ENCODE measurements at regions not wholly inside any gene's neighbourhood (a gene's known extent, or its start where the extent isn't known, plus 50 kb on each side); places are given as distances from the start of the nearest gene placed in this dataset.

DNA sequence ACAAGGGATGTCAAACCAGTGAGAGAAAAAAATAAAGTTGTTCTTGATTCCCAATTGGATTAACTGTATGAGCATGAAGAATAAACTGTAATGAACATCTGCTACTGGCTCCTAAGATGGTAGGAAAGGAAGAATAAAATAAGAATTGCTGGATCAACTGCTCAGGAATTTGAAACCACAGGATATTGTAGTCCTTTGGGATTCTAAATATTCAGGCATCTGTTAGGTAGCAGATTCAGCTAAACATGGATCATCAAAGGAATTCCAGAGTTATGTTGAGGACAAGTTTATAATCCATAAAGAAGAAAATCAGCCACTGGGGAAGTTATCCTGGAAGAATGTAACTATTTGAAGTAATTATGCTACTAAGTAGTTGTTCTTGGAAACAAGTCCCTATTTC lies 65.8 kb downstream of the ISL1 start:
- no peak for DNase-seq (ENCODE audit: low read depth in 3 of 3, low spot score in 2 of 3)

DNA sequence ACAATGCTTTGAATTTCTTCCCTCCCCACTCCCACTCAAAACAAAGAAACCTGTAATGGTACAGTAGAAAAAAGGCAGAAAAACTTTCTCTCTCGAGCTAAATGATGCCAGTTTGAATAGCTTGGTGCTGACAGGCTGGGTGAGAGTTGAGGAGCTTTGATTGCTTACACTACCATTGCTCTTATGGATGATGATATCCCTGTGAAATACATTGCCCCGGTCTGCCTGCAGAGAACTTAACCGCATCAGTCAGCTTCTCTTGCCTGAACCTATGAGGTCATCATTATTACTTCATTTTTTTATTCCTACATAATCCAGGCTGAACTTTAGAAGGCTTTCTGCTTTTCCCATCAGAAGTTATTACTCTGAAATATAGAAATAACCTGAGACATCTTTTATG lies 69.3 kb downstream of the ISL1 start:
- DNase-seq (ENCODE audit: low read depth in 3 of 3, low spot score in 2 of 3) = no peak

DNA sequence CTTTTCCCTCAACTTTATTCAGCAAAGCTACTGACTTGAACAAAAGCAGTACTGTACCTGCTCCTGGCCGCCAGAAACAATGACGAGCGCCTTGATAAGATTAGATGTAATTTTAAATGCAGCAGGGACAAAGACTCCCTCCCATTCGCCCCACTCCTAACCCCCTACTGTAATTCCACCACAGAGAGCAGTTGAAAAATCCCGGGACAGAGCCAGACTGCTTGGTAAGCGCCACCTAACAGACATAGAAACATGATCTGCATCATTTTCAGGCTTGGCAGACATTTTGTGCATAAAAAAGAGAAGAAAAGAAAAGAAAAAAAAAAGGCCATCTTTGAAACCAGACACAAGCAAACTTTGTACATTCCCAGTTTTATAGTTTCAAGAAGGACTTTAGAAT lies 81.9 kb downstream of the ISL1 start:
- peak in 1 of 3 donors; percentile 7 for DNase-seq (ENCODE audit: low read depth in 3 of 3, low spot score in 2 of 3)

DNA sequence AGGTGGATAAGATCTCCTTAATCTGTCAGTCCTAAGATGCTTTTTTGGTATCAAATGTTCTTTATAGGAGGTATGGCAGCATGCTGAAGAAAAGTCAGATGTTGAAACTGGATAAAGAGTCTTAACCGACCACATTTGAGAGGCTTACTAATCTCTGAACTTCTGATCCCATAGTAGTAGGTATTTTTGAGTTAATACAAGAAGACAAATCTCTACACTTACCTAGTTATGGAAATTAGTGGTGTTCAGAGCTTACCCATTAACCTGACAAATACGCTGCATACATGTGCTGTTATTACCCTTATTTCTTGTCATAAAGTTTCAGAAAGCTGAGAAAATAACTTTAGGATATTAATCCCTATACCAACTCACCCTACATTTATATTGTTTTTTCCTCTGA lies 83.0 kb downstream of the ISL1 start:
- no peak for DNase-seq (ENCODE audit: low read depth in 3 of 3, low spot score in 2 of 3)

DNA sequence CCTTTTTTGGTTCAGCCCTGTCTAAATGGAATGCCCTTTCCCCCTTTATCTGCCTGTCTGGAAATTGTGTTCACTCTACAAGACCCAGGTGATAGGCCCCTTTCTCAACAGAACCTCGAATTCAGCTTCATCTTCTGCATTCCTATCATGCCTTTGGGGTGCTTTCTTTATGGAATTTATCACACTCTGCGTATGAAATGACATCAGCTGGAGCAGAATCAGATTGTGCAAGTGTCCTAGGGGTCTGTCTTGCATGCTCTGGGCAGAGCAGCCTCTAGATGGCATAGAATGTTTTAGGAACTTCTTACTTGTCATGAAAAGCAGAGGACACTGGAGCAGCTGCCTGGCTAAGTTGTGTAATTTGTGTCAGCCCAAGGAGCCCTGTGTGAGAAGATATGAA lies 84.9 kb downstream of the ISL1 start:
- no peak for DNase-seq (ENCODE audit: low read depth in 3 of 3, low spot score in 2 of 3)

DNA sequence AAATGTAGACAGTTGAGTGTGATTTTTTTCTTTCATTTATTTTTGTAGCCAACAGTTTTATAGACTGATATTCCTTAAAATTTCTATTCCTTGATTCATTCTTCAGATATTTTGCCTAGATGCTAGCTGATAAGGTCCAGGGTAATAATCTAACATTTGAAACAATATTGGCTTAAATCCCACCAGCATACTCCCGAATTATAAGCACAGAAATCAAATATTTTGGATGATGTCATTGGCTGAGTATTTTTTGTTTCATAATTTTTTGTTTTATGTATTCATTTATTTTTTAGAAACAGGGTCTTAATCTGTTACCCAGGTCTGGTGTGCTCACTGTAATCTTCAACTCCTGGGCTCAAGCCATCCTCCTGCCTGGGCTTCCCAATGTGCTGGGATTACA lies 88.4 kb downstream of the ISL1 start:
- DNase-seq (ENCODE audit: low read depth in 3 of 3, low spot score in 2 of 3) = no peak

DNA sequence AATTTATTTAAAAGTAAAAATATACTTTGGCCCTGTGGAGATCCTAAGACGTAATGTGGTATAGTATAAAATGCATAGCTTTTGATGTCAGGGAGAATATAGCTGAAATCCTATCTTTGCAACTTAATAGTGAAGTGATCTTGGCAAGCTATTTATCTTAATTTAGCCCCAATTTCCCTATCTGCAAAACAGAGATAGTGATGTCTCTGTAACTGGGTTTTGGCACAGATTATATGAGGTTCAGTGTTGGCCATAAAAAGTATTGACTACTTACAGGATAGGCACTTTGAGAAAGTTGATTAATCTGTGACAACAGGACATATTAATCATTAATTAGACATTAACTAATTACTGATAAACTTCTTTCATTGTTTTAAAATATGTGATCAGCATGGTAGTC lies 89.2 kb downstream of the ISL1 start:
- DNase-seq (ENCODE audit: low read depth in 3 of 3, low spot score in 2 of 3) = no peak

DNA sequence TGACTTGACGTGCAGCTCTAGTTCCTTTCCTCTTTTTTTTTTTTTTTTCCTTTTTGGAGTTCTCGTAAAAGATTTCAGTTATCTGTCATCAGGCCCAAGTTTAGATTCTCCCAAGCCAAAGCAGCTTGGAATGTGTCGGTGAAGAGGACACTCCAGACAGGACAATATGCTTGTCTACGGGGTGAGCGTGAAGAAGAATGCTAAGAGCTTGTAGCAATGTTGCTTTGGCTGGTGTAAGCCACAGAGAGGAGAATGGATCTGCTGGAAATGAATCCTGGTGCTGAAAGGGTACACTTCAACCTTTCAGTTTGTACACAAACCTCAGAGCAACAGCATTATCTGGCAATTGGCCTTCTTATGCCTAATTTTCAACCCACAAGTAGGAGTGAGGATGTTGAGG lies 92.4 kb downstream of the ISL1 start:
- DNase-seq (ENCODE audit: low read depth in 3 of 3, low spot score in 2 of 3) = no peak

DNA sequence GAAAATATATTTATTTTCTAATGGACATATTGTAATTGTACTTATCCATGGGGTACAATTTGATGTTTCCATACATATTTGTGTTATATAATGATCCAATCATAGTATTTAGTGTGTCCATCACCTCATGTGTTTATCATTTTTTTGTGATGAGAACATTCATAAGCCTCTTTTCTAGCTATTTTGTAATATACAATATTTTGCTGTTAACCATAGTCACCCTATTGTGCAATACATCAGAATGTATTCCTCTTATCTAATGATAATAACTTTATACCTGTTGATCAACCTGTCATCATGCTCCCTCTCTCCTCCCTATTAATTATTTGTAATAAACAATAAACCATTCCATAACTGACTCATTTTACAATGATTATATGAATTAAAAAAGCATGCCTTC lies 93.2 kb downstream of the ISL1 start:
- no peak for DNase-seq (ENCODE audit: low read depth in 3 of 3, low spot score in 2 of 3)

DNA sequence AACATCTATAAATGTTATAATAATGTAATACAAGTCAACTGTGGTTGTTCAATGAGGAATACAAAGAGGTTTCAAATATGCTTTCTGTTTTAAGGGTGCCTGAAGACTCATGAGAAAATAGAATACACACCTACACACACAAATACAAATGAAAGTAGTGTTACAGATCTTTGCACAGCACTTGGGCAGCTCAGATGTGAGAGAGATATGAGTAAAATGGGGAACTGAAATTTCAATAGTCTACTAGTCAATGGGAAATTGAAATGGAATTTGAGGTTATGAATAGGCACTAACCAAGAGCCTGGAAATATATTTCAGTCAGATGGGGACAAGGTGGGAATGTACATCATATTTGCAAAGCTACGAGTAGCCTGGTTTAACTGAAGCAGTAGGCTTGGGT lies 96.6 kb downstream of the ISL1 start:
- DNase-seq (ENCODE audit: low read depth in 3 of 3, low spot score in 2 of 3) = no peak

DNA sequence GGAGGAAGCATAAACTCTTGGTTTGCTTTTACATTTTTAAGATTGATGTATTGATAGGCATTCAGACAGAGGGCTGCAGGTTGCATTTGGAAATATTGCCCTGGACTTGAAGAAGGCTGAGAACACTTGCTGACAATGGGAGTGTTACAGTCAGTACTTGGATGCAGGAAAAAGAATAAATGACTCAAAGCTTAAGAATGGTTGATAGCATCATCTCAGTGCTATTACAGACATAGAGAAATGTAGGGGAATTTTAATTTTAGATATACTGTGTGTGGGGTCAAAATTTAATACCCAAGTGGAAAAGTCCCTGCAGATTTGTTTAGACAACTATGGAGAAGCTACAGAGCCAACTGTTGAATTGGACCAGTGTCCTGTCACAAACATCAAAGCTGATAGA lies 101.1 kb downstream of the ISL1 start:
- no peak for DNase-seq (ENCODE audit: low read depth in 3 of 3, low spot score in 2 of 3)

DNA sequence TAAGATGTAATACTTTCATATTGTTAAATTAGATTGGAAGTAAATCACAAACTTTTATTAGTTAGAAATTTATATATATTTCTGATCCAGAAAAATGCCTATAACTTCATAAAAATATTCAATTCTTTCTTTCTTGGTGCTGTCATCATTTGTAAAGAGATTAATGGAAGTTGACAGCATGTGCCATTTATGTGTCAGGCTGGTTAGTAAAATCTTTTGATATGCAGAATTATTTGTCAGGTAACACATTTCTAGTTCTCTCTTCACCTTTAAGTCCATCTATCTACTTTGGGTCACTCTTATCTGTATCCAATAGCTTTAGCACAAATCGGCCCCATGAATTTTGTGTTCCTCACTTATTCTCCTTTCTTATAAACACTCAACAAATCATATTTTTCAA lies 102.9 kb downstream of the ISL1 start:
- no peak for DNase-seq (ENCODE audit: low read depth in 3 of 3, low spot score in 2 of 3)

DNA sequence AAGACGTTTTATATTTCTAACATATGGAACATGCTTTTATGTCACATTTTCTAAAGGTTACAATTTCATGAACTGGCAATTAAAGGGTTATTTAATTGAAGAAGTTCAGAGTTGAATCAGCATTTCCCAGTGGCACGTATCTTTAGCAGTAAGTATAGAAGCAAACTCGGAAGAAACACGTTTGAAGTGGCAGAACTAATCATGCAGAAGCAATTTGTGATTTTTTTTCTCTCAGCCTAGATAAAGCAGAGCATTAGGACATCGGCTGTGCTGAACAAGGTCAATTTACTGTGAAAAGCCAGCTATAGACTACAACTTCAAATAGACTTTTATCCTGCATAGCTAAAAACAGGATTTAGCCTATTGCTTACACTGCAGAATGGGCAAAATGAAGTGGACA lies 104.7 kb downstream of the ISL1 start:
- no peak for DNase-seq (ENCODE audit: low read depth in 3 of 3, low spot score in 2 of 3)

DNA sequence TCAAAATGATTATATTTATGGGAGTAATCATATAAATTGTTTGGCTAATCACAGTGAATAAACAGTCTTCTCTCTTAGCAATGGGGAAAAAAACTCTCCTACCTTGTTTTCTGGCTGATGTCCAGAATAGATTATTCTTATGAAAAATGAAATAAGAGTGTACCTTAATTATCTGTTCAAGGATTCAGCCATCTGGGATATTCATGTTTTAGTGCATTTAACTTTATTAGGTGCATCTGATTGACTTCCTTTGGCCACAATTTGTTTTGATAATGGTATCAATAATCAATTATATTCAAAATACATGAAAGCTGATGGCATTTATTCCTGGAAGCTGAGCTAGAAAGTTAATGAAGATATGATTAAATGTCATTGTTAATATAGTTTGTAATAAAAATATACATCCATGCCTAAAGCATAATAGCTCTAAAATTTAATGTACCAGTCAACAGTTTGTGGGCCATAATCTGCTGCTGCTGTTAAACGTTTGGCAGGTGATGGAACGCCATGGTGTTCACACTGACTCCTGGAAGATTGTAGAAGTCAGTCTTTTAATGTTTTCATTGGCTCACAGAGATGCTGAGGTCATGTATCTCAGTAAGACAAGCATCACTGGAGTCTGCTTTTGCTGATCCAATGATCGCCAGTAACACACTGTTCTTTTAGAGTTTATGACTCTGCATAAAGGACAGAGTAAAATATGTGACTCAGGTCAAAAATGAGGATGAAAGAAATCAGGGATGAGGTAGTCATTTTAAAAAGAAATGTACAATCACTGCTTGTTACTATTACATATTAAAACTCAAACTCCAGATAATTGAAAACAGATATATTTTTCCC lies 105.8 kb downstream of the ISL1 start:
- DNase-seq (ENCODE audit: low read depth in 3 of 3, low spot score in 2 of 3) = no peak

DNA sequence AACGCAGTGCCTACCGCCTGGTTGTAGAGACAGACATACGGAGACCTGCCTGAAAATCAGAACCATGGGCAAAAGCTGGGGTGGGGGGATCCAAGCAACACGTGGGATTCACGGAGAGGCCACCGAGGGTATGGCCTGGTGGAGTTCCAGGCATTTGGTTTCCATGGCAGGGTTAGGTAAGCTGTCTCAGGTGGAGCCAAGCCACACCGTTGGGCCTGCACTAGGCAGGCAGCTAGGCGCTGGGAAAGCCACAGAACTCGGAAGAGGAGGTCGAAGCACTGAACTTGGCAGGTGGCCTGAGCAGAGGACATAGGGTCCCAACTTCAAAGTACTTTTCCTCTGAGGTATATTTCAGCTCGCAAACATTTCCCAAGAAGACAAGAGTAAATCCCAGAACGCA lies 111.6 kb downstream of the ISL1 start:
- no peak for DNase-seq (ENCODE audit: low read depth in 3 of 3, low spot score in 2 of 3)

DNA sequence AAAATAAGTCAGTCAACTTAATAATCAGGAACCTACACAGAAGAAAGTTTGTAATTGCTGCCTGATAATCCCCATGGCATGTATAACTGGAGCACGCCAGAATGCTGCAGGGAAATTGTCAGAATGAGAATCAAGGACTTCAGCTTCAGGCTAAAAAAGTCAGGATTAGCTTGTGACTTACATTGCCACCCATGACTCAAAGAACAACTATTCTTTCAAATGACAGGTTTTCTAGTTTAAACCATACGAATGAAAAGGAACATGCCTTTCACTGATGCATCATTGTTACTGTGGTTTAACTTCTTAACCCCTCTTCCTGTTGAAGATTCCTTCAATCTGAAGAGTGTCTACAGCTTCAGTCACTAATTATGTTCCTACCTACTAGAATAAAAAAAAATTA lies 112.4 kb downstream of the ISL1 start:
- DNase-seq (ENCODE audit: low read depth in 3 of 3, low spot score in 2 of 3) = no peak

DNA sequence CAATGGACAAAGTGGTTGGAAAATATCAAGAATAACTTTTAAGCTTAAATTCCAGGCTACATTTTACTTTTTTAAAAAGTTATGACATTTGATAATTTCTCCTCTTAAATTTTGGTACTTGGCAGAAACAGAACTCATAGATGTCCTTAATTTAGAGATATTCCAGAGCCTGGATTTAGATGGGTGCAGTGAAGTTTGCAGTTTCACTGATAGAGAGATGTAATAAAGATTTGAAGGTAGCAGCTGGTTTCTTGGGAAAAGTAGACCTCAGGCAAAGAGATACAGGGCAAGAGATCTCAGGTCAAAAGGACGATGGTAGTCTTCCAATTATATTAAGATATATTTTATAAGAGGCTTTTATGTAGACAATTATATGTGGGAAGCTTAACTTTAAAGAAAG lies 134.6 kb downstream of the ISL1 start:
- DNase-seq (ENCODE audit: low read depth in 3 of 3, low spot score in 2 of 3) = no peak

DNA sequence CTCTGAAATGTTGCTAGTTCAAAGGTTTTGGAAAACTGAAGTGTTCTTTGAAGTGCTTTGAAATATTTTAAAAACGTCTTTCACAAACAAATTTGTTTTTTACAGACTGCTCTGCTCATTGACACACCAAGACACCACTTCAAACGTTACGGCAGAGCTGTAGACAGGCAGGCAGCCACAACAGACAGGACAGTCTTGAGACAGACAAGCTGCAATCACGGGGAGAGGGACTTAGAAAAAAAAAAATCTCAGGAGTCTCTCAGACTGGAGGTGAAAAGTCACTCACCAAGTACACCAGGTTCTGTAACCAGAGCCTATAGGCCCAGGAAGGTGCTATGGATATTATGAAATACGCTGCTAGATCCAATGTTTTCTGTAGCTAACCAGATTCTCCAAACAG lies 135.4 kb downstream of the ISL1 start:
- no peak for DNase-seq (ENCODE audit: low read depth in 3 of 3, low spot score in 2 of 3)

DNA sequence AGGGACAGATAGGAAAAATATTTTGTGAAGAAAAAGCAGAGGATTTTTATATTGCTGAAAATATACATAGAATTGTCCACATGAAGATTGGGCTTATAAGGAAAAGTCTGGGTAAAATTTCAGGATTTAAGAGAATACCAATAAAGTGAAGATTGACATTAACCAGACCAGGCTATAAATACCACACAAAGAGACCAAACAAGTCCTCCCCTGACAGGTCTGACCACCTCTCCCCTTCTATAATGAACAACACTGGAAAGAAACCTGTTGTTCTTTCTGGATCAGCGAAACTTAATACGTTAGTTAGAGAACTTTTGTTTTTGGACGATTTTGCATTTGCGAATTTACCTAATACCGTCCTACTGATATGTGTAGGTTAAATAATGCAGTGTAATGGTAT lies 138.3 kb downstream of the ISL1 start:
- no peak for DNase-seq (ENCODE audit: low read depth in 3 of 3, low spot score in 2 of 3)

DNA sequence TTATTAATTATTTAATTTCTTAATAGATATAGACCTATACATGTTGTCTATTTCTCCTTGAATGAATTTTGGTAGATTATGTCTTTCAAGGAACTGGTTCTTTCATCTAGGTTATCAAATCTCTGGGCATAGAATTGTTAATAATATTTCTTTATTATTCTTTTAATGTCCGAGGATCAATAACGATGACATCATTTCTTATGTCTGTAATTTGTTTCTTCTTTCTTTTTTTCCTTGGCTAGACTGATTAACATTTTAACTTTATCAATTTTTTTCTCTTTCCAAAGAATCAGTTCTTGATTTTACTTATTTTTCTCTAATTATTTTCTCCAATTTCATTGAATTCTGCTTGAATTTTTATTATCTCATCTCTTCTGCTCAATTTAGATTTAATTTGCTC lies 156.0 kb downstream of the ISL1 start:
- no peak for DNase-seq (ENCODE audit: low read depth in 3 of 3, low spot score in 2 of 3)

DNA sequence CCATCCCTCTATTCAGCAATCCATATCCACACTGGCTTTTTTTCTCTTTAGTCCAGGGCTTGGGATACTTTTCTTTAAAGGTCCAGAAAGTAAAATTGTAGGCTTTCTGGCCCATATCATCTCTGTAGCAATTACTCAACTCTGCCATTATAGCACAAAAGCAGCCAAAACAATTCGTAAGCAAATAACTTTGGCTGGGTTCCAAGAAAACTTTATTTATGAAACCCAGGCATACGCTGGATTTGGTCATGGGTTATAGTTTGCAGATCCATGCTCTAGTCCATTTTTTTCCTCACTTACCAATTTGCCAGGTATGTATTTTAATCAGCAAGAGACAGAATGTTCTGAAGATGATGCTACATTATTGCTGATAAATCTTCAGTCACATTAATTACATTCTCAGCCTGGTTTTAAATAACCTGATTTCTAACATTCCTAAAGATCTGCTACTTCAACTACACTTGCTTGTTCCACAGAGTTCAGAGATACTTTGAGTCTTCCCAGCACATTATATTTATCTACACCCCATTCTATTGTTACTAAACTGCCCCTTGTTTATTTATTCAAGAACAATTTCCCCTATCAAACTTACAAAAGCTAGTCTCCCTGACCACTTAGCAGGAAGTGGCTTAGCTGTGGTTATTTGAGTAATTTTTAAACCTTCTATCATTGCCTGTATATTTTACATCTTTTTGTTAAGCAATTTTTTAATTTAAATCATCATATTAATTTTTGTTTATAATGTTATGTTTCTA lies 161.0 kb downstream of the ISL1 start:
- DNase-seq (ENCODE audit: low read depth in 3 of 3, low spot score in 2 of 3) = no peak

DNA sequence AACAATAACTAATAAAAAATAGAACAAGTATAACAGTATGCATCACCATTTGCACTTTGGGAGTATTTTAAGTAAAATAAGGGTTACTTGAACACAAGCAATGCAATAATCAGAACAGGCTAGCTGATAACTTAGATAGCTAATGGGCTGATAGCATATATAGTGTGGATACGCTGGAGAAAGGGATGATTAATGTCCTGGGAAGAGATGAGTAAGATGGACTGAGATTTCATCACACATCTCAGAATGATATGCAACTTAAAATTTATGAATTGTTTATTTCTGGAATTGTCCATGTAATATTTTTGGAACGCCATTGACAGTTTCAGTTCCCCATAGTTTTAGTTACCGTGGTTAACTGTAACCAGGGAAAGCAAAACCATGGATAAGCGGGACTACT lies 173.6 kb downstream of the ISL1 start:
- DNase-seq (ENCODE audit: low read depth in 3 of 3, low spot score in 2 of 3) = no peak

Data from right renal cortex interstitium (tissue), 3 donors.